Body of pancreas (tissue), 4 donors: ENCODE measurements at regions not wholly inside any gene's neighbourhood (a gene's known extent, or its start where the extent isn't known, plus 50 kb on each side); places are given as distances from the start of the nearest gene placed in this dataset.

Experiments
- ATAC-seq: fragments of 150-250 bp; one replicate; pipeline ENCODE4 v1.9.1; 2016
- DNase-seq, 4 donors: peaks; one replicate each; pipeline ENCODE4 v3.0.0-alpha.2; 2019
- H3K27ac ChIP-seq, 4 donors: fragments of 200-600 bp; sonication (generic); 1 replicate in 3 of 4; 2 replicates in 1 of 4; pipeline versions ENCODE4 v1.5.1 to v1.6.1; 2016 to 2019; ENCODE audit warnings: mild to moderate bottlenecking in 1 of 4, mixed read lengths in 1 of 4, moderate library complexity in 1 of 4
- H3K27me3 ChIP-seq, 2 donors: fragments of 200-600 bp; sonication (generic); one replicate each; pipeline ENCODE4 v1.6.0; 2016; ENCODE audit warnings: mild to moderate bottlenecking in 1 of 2
- H3K36me3 ChIP-seq, 2 donors: fragments of 200-600 bp; sonication (generic); replicated peaks in 1 of 2; 2 replicates each; pipeline ENCODE4 v1.5.1; 2016; ENCODE audit warnings: low read depth in 2 of 2; ENCODE audit not compliant: insufficient read depth in 1 of 2
- H3K4me1 ChIP-seq: fragments of 200-600 bp; sonication (generic); one replicate; pipeline ENCODE4 v1.6.0; 2016
- H3K4me3 ChIP-seq, 2 donors: fragments of 200-600 bp; sonication (generic); 1 replicate in 1 of 2; 2 replicates in 1 of 2; pipeline ENCODE4 v1.5.1; 2016 to 2019
- H3K9me3 ChIP-seq, 3 donors: fragments of 200-600 bp; sonication (generic); 1 replicate in 2 of 3; 2 replicates in 1 of 3; pipeline ENCODE4 v1.5.1; 2016
- POLR2A ChIP-seq, 3 donors: fragments of 450-650 bp; IDR thresholded peaks; one replicate each; pipeline ENCODE4 v1.6.1; 2016; ENCODE audit warnings: antibody characterized with exemption in 3 of 3, mild to moderate bottlenecking in 2 of 3
- WGBS, 2 donors: methylation state at CpG; one replicate each; pipeline ENCODE4 v1.1.5; 2017; 5-methylcytosine and 5-hydroxymethylcytosine counted together
- intact Hi-C: fragments of 100-400 bp; cut with DNase I; formaldehyde crosslinking; loops from one replicate; pipeline ENCODE4 v1.15.1; 2023
- TF ChIP-seq, protein P1 (sequence below), 7 experiments: fragments of 450-650 bp in 4 of 7; fragments of 200-600 bp in 3 of 7; sonication (generic) in 3 of 7; IDR thresholded peaks; one replicate each; pipeline ENCODE4 v1.5.1; 2016 to 2019; ENCODE audit warnings: antibody characterized with exemption in 7 of 7

DNA sequence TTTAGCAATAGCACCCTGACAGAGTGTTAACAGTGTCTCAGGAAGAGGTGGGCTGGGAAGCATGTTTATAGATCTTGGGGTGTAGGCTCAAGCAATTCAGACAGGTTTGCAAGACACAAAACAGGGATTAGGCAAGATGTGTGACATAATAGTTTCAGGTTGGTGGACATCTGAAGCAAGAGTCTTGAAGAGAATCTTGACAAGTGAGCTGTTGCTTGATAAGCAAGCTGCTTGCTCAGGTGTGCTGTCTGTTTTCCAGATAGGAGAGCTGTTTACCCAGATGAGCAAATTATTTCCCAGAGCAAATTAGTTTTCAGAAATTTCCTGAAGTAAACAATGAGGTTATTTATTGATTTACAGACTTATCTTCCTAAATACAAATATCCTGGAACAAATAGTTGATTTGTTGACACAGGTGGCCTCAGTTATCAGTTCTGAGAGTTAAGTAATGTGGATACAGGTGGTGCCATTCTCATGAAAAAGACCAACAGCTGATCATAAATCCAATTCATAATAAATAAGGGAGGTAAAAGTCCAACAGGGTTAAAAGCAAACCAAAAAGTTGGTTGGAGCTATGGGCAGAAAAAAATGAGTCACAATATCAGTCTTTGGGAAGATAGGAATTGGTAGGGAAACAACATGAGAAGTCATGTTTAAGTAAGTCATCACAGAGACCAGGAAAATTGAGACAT is 437.3 kb downstream of the TBL1XR1 start:
- no peaks in the 10 kb centered on the region for H3K36me3 ChIP-seq
- ATAC-seq (peak; percentile 93), DNase-seq (peak in 3 of 4 donors; percentile 23 to 79 (median 33))
- H3K27ac ChIP-seq = peak overlapping the region; percentile 63 to 81 (median 76)
- intact Hi-C loops = no loop called here
- no peak overlapping the region for H3K4me3 ChIP-seq
- H3K27me3 ChIP-seq = no peaks in the 10 kb centered on the region
- H3K9me3 ChIP-seq = no peaks in the 10 kb centered on the region
- TF ChIP-seq, protein P1, sequence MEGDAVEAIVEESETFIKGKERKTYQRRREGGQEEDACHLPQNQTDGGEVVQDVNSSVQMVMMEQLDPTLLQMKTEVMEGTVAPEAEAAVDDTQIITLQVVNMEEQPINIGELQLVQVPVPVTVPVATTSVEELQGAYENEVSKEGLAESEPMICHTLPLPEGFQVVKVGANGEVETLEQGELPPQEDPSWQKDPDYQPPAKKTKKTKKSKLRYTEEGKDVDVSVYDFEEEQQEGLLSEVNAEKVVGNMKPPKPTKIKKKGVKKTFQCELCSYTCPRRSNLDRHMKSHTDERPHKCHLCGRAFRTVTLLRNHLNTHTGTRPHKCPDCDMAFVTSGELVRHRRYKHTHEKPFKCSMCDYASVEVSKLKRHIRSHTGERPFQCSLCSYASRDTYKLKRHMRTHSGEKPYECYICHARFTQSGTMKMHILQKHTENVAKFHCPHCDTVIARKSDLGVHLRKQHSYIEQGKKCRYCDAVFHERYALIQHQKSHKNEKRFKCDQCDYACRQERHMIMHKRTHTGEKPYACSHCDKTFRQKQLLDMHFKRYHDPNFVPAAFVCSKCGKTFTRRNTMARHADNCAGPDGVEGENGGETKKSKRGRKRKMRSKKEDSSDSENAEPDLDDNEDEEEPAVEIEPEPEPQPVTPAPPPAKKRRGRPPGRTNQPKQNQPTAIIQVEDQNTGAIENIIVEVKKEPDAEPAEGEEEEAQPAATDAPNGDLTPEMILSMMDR (IDR thresholded peaks at IDR 0.05) = peak in 1 of 7 experiments; percentile 3
- TF ChIP-seq POLR2A (IDR thresholded peaks at IDR 0.05) = no peak
- peaks cover 7% of the 10 kb centered on the region for H3K4me1 ChIP-seq

DNA sequence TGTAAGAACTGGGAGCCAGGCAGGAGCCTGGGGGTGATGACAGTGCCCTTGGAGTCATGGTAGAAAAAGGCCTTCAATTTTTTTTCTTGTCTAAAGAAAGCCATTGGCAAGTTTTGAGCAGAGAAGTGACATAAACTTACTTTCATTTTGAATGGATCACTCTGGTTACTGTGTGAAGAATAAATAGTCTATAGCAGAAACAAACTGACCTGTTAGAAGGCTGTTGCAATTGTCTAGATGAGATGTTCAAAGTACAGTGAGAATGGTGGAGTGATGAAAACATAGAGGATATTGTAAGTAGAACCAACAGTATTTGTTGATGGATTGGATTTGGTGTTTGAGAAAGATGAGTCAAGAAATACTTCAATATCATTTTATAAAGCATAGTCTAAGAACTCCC is 439.9 kb downstream of the TBL1XR1 start:
- intact Hi-C loops = no loop called here
- Histone ChIP-seq H3K36me3 (no peaks in the 10 kb centered on the region), H3K27me3 (no peaks in the 10 kb centered on the region), H3K4me1 (peaks cover 7% of the 10 kb centered on the region), H3K4me3 (no peak overlapping the region), H3K9me3 (no peaks in the 10 kb centered on the region), H3K27ac (no peak overlapping the region)
- no peak for DNase-seq
- no peak for ATAC-seq
- TF ChIP-seq POLR2A (IDR thresholded peaks at IDR 0.05) = no peak
- TF ChIP-seq, protein P1 (IDR thresholded peaks at IDR 0.05) = no peak

DNA sequence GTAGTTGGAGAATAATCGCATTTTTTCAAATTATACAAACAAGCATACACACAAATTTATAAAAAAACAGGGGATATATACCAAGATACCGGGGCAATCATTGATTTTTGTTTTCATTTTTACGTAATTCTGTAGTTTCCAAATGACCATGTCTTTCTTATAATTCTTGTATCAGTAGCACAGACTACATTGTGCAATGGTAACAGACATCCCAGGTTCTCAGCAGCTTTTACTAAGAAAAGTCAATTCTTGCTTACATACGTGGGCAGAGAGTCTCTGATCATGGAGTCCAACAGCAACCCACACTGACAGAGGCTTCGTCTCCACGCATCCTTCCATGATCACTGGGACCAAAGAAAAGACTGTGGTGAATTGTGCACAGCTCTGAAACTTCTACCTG is 441.3 kb downstream of the TBL1XR1 start:
- TF ChIP-seq, protein P1 (IDR thresholded peaks at IDR 0.05) = no peak
- no peak for TF ChIP-seq POLR2A (IDR thresholded peaks at IDR 0.05)
- no peak for ATAC-seq
- H3K4me1 ChIP-seq = peaks cover 7% of the 10 kb centered on the region
- no peaks in the 10 kb centered on the region for H3K27me3 ChIP-seq
- H3K27ac ChIP-seq = no peak overlapping the region
- no peak overlapping the region for H3K4me3 ChIP-seq
- 92 to 94% methylated on average over 6 of the region's 6 CpGs for WGBS, 2 donors
- H3K36me3 ChIP-seq = no peaks in the 10 kb centered on the region
- no peak for DNase-seq
- H3K9me3 ChIP-seq = no peaks in the 10 kb centered on the region
- intact Hi-C loops = no loop called here

DNA sequence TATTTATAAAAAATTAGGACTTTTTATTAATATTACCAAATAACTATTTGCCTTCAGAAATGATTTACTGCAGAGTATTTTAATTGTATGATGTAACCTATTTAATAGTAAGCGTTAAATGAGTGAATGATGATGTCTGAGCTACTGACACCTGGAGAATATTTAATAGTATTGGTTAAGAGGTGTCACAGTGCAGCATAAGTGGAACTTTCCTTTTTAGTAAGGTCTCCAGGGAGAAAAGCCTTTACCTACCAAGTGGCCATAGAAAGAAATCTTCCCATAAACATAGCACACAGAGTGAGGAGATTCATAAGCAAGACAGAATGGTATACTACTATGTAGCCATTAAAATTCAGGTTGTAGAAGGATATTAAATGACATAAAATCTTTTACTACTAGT is 441.7 kb downstream of the TBL1XR1 start:
- intact Hi-C loops = no loop called here
- TF ChIP-seq POLR2A (IDR thresholded peaks at IDR 0.05) = no peak
- TF ChIP-seq, protein P1 (IDR thresholded peaks at IDR 0.05) = no peak
- Histone ChIP-seq H3K4me3 (no peak overlapping the region), H3K9me3 (no peaks in the 10 kb centered on the region), H3K36me3 (no peaks in the 10 kb centered on the region), H3K27me3 (no peaks in the 10 kb centered on the region), H3K4me1 (peaks cover 7% of the 10 kb centered on the region), H3K27ac (no peak overlapping the region)
- WGBS, 2 donors = 67 to 76% methylated on average over 1 of the region's 1 CpG
- no peak for ATAC-seq
- no peak for DNase-seq

DNA sequence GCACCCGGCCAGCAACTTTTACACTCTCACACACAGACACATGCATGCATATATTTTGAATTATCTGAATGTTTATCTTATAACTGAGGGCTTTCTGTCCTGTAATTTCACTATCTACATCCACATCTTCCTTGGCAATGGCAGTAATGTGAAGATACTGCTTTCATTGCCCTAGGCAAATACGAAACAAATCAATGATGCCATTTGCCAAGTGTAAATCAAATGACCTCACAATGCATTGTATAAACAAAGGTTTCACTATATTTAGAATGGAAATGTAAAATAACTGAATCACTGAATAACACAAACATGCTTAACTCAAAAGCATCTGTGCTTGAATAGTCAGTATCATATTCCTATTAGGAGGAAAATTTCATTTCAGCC is 455.6 kb downstream of the TBL1XR1 start:
- no peaks in the 10 kb centered on the region for H3K4me1 ChIP-seq
- no peaks in the 10 kb centered on the region for H3K36me3 ChIP-seq
- TF ChIP-seq, protein P1 (IDR thresholded peaks at IDR 0.05) = no peak
- TF ChIP-seq POLR2A (IDR thresholded peaks at IDR 0.05) = no peak
- intact Hi-C loops = no loop called here
- DNase-seq = no peak
- ATAC-seq = no peak
- H3K27ac ChIP-seq = no peak overlapping the region
- H3K27me3 ChIP-seq = no peaks in the 10 kb centered on the region
- no peak overlapping the region for H3K4me3 ChIP-seq
- WGBS, 2 donors = 41% methylated on average over 2 of the region's 2 CpGs
- H3K9me3 ChIP-seq = no peaks in the 10 kb centered on the region
